ENCODE measurements at regions not wholly inside any gene's neighbourhood (a gene's known extent, or its start where the extent isn't known, plus 50 kb on each side); places are given as distances from the start of the nearest gene placed in this dataset.
A peak's percentile ranks its signal among the peaks of the same experiment; 100 is the strongest.

DNA sequence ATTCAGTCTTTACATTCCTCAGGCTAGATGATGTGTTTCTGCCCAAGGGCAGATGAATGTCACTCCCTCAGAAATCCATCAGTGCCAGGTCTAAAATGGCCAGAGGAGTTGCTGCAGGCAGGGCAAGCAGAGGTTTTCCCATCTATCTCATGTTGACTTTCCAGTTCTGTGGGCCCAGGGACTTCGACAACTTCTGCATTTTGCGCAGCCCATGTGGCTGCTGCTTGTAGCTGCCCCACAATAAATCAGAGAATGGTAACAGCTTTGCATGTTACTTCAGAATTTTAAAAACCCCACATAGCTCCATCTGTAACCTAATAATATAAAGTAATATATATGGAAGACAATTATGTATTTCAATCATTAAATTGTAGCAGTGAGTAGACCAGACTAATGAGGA, 1367.7 kb upstream of the AGA start:
- no peak for DNase-seq (ENCODE audit: low spot score)

DNA sequence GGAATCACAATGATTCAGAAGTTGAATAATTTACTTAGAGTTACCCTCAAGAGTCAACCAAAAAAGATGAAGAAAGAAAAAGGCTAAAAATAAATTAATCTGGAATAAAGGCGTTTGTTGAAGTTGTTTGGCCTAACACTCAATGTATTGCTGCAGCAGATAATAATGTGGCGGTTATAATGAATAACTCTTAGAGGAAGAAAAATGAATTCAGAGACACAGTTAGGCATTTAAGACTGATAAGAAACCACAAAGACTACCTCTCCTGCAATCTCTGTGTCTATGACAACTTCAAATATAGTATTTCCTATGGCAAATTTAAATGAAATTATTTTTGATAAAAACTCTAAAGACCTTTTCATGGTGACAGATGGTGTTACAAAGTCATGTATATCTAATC, 1369.1 kb upstream of the AGA start:
- no peak for DNase-seq (ENCODE audit: low spot score)

DNA sequence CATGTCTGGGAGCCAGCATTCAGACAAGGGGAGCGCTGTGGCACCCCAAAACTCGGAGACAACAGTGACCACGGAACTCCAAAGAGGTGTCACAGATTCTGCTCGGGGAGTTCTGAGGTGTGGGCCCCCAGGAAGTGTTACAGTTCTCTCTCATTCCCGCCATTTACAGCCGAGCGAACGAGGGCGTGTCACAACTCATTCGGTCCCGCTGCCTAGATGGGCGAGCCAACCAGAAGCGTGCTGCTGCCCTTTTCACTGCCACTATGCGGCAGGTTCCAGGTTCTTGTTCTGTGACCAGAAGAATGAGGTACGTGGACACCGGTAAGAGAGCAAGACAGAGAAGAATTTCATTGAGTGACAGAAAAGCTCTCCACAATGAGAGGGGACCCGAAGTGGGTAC, 1370.6 kb upstream of the AGA start:
- DNase-seq (ENCODE audit: low spot score) = no peak

DNA sequence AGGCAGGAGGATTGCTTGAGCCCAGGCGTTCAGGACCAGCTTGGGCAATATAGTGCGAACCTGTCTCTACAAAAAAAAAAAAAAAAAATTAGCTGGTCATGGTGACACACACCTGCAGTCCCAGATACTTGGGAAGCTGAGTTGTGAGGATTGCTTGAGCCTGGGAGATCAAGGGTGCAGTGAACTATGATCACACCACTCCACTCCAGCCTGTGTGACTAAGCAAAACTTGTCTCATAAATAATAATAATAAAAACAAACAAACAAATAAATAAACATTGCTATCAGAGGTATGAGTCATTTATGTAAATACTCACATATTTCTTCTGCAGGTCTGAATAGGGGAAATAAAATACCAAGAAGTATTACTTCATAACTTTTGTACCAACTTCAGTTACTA, 1372.7 kb upstream of the AGA start:
- no peak for DNase-seq (ENCODE audit: low spot score)

DNA sequence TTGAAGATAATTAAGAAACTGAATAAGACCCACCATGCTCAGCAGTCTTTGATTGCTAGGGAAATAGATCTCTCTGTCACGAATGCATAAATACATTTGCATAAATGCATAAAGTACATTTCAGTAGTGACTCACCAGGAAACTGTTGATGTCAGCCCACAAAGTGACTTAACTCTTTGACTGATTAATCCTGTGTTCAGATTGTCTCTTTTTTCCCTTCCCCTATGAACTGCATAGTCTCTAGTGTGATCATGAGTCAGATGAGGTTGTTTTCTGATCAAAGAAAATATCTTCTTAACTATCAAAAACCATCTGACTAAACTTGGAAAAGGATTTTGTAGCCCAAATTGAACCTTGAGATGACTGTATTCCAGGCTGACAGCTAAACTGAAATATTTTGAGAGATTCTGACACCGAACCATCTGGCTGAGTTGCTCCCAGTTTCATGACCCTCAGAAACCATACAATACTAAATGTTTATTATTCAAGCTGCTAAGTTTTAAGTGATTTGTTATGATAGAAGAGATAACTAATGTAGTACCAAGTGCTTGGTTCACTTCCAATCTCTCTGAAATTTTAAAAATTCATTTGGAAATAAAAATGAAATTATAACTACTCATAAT, 1381.5 kb upstream of the AGA start:
- peak; percentile 46 for DNase-seq (ENCODE audit: low spot score)

DNA sequence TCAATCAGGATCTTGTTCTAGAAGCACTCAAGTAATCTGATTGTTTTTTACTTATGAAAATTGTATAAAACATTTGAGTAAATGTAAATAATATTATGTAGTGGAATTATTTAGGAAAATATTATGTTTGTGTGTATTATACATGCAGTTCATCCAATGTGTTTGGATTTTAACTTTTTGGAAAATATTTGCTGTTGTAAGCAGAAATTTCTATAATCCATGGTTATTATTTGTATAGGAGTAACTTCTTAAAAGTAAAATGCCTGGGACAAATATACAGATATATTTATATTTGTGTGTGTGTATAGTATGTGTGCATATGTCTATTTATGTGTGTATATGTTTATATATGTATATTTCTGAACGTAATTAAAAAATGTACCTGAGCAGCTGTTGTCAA, 1394.6 kb upstream of the AGA start:
- DNase-seq (ENCODE audit: low spot score) = no peak

DNA sequence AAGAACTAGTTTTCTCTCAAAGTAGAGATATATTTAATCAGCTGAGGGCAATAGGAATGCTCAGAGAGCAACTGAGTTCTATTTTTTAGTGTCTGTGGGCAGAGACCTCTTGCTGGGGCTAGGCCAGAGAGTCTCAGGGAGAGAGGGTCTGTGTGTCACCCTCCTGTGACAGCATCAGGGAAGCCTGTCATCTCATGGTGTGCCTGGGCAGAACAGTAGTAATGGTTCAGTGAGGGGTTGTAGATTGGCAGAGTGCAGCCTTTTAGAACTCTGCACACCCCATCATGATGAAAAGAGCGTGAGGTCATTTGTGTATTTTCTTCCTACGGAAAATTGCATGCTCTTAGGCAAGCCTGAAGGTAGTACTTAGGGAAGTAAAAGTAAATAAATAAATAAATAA, 1396.5 kb upstream of the AGA start:
- no peak for DNase-seq (ENCODE audit: low spot score)

DNA sequence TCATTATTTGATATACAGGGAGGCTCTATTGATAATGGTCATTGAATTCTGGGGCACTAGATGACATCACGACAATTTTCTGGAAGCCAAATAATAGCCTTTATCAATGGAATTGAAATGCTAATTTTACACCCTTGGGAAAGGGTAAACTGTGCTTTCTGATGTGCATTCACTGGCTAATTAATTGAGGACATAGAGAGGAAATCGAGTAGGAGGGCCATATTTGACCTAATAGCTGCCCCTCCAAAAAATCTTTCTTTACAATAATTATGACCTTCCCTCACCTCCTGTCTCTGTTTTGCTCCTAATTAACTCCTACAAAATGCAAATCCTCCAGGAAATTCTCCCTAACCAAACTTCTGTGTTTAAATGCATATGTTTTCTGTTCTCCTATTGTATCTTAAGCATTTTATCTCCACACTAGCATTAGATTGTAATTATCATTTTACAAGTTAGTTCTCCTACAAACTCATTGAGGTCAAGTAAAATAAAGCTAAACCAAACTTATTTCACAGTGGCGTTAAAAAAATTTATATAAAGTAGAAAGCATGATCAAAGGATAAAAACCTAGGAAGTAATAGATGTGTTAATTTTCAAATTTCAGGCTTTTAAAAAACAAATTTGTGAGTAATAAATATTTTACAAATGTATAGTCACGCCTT, 1414.0 kb upstream of the AGA start:
- no peak for DNase-seq (ENCODE audit: low spot score)

DNA sequence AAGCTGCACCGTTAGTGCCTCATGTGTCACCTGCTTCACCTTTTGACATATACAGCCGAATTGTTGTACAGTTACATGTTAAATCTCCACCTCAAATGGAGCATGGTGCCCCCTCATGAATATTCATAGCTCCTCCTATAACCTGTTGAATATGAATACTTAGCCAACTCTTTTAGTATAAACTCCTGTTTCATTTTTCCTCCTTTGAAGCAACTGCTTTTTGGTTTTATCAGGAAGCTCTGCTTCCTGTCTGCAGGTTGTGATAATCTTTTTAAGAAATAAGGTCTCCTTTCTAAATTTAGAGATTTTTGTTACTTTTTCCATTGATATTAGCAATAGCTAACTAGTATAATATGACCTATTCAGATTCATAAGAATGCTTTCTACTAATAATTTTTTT, 1429.2 kb upstream of the AGA start:
- no peak for DNase-seq (ENCODE audit: low spot score)

DNA sequence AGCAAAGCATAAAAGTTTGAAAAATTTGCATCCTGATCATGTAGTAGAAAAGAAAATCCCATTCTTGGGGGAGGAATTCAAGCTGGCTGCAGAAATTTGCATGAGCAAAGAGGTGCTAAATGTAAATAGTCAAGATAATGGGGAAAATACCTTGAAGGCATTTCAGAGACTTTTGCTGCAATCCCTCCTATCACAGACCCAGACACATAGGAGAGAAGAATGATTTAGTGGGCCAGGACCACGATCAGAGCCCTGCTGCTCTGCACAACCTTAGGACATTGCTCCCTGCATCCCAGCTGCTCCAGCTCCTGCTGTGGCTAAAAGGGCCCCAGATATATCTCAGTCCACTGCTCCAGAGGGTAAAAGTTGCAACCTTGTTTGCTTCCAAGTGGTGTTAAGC, 1439.7 kb upstream of the AGA start:
- no peak for DNase-seq (ENCODE audit: low spot score)

DNA sequence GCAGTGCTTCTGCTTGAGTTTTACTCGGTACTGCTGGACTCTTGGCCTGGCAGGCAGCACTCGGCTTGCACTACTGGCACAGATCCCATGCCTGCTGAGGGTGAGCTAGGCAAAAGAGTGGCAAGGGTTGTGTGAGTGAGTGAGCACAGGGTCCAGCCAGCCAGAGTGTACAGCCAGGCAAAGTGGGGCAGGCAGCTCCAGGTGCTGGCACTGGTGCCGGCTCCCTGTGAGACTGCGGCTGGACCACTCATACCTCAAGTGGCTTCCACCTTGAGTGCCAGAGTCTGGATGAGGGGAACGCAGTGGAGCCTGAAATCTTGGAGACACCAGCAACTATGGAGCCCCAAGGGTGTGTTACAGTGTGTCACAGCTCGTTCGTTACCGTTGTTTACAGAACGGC, 1451.9 kb upstream of the AGA start:
- no peak for DNase-seq (ENCODE audit: low spot score)

DNA sequence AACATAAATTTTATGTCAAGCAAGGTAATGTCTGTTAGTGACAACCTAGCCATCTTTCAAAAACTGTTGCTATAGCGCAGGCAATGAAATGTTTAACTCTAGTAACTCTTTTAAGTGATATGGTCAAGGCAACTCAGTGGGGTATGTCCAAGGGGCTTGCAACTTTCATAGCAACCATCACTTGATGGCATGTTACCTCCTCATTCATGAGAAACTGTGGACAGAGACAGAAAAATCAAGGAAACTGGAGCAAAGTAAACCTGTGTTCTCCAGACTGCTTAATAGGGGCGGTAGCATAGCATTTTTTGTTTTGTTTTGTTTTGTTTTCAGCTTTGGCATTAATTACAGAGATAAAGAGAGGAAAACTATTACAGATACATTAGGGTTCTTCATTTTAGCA, 1456.8 kb upstream of the AGA start:
- no peak for DNase-seq (ENCODE audit: low spot score)

DNA sequence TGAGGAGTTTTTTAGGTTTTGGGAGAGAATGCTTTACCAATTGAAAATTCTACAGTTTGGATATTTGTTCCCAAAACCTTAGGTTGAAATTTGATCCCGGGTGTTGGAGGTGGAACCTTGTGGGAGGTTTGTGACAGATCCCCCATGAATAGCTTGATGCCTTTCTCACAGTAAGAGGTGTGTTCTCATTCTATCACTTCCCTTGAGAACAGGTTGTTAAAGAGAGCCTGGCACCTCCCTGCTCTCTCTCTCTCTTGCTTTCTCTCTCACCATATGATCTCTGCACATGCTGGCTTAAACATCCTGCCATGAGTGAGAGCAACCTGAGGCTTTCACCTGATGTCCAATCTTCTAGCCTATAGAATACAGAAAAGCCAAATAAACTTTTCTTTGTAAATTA, 1475.5 kb upstream of the AGA start:
- DNase-seq (ENCODE audit: low spot score) = no peak

DNA sequence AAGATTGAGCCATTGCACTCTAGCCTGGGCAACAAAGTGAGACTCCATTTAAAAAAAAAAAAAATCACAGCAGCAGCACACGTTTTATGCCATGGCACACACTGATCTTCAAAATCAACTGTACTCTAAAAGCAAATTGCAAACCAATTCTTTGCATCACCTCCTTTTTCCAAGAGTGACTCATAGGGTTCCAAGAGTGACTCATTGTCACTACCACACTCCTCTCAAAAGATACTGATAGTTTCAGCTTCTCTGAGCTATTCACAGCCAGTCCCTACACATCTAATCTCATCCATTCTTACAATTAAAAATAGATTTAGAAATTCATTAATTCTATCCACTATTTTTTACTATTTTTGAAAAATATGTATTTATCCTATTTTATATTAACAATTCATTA, 1494.9 kb upstream of the AGA start:
- peak; percentile 32 for DNase-seq (ENCODE audit: low spot score)

DNA sequence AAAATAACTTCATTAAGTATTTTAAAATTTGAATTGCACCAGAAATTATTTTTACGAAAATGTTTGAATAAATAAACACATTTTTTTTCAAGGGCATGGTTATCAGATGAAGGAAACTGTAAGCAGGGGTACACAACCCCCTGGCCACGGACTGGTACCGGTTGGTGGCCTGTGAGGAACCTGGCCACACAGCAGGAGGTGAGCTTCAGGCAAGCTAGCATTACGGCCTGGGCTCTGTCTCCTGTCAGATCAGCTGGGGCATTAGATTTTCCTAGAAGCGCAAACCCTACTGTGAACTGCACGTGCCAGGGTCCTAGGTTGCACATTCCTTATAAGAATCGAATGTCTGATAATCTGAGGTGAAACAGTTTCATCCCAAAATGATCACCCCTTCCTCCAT, 1499.7 kb upstream of the AGA start:
- DNase-seq (ENCODE audit: low spot score) = no peak

DNA sequence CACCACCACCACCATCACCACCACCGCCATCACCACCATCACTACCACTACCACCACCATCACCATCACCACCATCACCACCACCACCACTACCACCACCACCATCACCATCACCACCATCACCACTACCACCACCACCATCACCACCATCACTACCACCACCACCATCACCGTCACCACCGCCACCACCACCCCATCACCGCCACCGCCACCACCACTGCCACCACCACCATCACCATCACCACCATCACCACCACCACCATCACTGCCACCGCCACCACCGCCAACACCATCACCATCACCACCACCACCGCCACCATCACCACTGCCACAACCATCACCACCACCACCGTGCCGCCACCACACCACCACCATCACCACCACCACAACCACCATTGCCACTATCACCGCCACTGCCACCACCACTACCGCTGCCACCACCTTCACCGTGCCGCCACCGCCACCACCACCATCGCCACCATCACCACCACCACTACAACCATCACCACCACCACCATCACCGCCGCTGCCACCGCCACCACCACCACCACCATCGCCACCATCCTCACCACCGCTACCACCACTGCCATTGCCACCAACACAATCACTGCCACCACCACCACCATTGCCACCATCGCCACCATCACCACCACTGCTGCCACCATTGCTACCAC, 1511.3 kb upstream of the AGA start:
- no peak for DNase-seq (ENCODE audit: low spot score)

DNA sequence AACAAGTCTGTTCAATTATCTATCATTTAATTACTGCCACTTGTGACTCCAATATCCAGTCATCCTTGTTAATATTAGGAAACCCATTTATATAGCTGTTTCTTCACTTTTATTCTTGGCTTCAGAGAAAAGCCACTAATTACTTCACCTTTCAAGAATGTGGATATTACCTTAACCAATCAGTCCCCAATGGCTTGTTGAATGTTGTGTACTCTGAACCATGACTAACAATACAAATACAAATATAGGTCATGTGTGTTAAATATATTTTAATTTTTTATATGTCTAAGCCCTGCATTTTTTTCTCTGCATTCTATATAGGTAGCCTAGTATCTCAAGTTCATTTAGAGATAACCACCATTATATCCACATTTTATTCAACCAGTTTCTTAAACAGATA, 1513.4 kb upstream of the AGA start:
- DNase-seq (ENCODE audit: low spot score) = no peak

DNA sequence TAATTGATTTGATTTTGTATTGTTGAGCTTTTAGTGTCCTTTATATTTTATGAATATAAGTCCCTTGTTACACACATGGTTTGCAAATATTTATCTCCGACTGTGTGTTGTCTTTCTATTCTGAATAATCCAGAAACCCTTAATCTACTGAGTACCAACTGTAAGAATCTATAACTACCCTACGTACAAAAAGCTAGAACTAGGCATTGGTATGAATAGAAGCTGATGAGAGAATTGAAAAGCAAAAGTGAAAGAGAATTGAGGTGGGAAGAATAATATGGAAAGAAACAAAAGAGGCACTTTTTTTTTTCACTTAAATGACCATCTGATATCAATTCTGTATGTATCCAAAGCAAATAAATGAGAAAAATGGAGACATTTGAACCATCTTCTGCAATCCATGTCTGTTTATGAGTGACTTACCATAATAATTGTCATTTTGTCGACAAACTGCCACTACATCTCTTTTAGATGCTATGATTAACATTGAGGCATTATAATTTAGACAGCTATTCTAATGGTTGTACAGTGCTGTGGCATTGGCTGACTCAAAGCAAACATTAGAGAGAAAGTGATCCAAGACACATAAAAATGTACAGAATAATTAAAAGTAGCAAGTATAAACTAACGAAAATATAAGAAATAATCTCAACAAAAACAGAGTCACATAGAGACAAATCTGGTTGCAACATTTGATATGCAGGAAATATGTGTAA, 1516.6 kb upstream of the AGA start:
- no peak for DNase-seq (ENCODE audit: low spot score)

DNA sequence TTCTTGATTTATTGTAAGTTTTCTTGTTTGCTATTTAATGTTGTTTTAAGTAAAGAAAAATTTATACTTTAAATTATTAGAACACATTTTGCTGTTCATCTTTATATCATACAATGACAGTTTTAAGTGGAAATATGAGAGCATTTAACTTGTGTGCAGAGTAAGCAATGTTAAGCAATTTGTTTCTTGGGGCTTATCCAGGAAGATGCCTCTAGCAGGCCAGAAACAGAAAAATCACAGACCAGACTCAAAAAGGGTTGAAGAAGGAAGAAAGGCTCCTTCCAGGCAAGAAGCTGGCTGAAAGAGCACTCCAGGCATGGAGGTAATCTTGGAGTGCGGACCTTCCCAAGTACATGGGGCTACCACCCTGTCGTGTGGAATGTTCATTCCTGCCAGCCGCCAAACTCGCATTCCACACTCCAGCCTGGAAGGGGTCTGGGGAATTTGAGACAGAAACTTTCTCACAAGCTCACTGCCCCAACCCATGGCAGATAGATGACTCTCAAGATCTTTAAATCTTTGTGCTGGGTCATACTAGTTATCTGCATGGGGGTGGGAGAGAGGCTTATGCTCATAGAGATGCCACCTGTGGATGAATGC, 1521.3 kb upstream of the AGA start:
- DNase-seq (ENCODE audit: low spot score) = no peak

DNA sequence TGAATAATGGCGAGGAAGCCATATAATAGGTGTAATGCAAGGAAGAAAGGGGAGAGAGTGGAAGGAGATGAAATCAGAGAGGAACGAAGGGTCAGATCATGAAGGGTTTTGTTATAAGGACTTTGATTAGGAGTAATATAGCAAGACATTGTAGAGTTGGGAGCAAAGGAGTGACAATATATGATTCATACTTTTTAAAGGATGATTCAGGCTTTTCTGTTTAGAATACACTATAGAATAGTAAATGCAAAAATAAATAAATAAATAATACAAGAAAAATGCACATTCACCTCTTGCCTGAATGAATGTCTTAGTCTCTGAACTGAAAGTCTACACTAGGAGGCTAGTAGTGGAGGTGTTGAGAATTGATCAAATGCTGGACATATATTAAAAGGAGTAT, 1524.4 kb upstream of the AGA start:
- no peak for DNase-seq (ENCODE audit: low spot score)

DNA sequence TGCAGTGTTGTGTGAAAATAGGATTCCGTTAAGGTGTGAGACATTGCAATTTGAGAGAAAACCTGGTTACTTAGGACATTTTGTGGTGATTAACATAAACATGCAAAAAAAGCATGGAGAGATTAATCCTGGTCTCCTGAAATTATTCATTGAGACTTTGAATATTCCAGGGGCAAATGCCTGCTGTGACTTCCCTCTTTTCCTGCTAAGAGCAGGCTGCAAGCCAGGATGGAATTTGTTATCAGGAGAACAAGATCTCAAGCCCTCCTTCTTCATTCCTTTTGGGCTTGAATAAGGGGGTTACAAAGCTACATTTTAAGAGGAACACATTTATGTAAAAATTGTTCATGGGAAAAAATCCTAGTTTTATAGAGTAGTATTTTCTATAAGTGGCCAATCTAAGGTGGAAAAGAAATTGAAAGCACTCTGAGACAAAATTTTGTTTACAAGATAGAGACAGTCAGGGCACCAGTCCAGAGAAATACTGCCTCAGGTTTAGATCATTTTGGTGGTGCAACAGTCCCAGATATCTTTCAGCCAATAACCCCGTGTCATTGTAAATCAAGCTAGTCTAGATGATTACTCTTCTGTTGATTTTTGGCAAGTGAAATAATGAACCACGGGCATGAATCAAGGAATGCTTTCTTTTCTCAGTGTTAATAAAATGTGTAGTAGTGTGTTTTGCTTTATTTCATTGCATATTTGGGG, 1528.3 kb upstream of the AGA start:
- no peak for DNase-seq (ENCODE audit: low spot score)

DNA sequence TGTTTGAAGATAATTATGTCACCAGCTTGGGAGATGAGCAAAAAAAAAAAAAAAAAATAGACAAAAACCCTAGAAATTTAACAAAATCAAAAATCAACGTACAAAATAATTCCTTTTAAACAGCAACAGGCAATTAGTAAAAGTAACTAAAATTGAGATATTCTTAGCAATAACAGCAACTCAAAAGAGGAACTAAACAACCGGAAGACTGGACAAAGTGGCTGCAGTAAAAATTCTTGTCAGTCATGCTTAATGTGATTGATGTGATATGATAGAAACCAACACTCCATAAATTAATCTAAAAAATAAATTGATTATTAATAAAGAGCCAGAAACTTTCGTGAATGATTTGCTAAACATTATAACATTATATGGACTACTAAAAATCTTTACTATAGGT, 1534.6 kb upstream of the AGA start:
- no peak for DNase-seq (ENCODE audit: low spot score)

Measured in RKO (cell line).